ENCODE measurements at regions not wholly inside any gene's neighbourhood (a gene's known extent, or its start where the extent isn't known, plus 50 kb on each side); places are given as distances from the start of the nearest gene placed in this dataset.

DNA sequence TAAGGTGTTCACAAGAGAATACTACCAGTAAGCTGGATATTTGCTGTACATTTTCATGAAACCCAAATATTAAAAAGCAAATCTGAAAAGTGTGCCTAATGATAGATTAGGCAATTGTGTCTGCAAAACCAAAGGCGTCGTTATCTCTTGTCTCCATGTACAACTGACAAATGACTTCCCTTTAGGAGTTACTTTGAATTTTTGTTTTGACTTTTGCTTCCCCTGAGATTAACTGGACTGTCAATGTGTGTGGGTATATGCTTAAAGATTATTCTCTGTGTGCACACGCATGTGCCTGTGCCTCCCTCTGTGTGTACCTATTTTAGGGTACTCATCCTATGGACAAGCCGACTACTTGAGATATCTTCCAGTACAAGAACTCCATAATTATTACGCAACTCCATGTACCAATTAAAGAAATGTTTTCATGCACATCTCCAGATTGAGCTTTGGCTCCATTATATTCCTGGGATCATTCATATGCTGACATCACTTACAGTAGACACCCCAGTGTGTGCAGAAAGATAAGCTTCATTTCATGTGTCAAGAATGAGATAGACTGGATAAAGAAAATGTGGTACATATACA, 431.2 kb upstream of the ADAMTS9 start:
- DNase-seq (ENCODE audit: low spot score) = no peak
- no peak for FAIRE-seq

DNA sequence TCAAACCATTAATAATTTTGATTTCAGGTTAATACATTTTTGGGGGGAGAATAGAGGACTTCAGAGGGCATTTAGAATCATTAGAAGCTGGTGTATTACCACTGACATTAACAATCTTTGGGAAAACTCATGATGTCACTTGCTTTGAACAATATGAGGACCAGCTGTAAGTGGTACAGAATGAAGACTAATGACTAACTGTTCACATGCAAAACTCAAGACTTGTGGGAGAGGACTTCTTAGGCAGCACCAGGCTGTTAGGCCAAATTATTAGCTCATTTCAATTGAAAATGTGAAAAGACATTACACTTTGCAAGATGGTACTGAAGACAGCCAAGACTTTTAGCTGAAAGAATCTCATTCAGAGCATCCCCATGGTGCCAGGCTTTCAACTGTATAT, 426.2 kb upstream of the ADAMTS9 start:
- DNase-seq (ENCODE audit: low spot score) (no peak), FAIRE-seq (no peak)

DNA sequence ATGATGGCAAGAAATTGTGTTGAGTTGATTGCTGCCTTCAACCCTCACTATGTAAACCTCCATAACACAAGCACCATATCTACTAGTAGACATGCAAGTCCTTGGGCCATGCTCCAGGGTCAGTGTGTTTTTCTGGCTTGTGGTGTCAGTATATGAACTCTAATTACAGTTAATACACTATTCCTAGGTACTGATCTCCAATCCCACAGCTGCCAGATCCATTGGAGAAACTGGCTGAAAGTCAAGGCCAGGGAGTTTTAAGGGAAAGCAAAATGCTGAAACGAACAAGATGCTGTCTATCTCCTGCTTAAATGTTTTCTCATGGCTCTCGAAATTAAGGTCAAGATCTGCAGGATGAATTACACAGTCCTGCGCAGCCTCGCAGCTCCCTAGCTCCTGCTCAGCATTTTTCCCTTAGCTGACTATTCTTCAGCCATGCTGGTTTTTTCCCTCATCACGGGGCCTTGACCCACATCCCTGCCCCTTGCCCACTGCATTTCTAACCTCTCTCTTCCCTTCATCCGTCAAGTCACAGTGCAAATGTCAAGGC, 425.0 kb upstream of the ADAMTS9 start:
- no peak for FAIRE-seq
- DNase-seq (ENCODE audit: low spot score) = no peak

DNA sequence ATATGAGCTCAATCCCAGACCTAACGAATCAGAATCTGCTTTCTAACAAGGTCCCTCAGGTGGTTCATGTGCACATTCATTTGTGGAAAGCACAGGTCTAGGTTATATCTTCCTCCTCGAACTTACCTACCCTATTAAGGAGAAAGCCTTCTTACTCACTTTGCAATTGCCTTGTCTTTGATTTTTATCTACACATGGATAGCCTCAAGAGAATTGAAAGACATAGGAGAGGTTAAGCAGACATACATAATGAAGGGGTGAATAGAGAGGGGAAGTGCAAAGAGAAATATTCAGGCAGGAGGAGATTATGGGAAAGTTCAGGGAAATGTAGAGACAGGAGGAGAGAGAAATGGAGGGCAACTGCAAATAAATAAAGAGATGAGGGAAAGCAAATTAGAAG, 422.9 kb upstream of the ADAMTS9 start:
- FAIRE-seq = no peak

DNA sequence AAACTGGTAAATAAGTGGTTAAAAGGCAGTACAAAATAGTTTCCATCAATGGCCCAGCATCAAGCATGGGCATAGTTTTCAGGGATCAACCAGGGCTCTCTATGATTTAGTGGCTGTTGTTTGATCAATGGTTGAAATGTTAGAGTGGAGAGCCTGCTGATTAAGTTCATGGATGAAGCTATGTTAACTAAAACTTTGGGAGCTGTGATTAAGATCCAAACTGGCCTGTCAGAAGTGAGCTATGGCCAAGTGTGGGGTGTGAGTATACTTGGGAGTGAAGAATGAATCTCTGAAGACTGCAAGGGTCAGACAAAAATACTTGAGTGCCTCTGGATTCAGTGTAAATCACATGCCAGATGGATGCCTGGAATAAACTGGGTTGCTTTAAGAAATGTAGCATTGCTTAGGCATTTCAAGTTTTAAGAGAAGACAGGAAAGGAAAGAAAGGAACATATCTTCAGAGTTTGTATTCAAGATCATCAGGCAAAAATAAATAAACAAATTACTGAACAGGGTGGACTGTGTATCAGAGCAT, 422.2 kb upstream of the ADAMTS9 start:
- no peak for DNase-seq (ENCODE audit: low spot score)
- FAIRE-seq = no peak

More for the DNA sequence above, 422.9 kb upstream of the ADAMTS9 start:
- DNase-seq (ENCODE audit: low spot score) = no peak

DNA sequence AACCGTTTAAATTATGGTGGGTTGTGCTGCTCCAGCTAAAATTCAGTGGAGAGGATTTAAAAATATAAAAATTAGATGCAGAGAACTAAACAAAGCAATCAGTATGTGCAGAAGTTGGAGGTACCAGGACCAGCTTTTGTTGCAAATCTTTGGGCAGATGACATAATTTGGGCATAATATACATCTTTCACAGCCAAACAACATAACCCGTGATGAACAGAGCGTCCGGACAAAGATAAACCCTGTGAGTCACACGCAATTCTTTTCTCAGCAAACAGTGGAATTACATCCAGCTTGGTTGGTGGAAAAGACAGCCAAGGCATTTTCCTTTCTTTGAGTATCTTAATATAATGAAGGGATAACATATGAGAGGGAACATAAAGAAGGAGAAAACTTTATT, 419.4 kb upstream of the ADAMTS9 start:
- FAIRE-seq (no peak), DNase-seq (ENCODE audit: low spot score) (no peak)

DNA sequence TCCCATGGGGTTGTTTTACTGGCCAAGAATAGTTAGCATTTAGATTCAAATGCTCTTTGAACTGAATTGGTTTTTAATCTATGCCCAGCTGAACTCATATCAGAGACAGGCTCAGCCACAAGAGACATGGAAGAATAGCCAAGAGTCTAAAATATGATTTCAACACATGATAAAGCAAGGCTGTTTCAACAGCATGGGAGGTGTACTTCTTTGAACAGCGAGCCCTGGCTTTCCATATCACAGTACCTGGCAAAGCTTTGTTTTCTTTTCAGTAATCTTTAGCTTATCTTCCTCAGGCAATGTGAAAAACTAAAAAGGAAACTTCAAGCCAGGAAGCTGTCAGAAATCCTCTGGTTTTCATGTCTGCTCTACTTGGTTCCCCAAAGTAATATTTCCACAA, 413.6 kb upstream of the ADAMTS9 start:
- DNase-seq (ENCODE audit: low spot score) (no peak), FAIRE-seq (no peak)

DNA sequence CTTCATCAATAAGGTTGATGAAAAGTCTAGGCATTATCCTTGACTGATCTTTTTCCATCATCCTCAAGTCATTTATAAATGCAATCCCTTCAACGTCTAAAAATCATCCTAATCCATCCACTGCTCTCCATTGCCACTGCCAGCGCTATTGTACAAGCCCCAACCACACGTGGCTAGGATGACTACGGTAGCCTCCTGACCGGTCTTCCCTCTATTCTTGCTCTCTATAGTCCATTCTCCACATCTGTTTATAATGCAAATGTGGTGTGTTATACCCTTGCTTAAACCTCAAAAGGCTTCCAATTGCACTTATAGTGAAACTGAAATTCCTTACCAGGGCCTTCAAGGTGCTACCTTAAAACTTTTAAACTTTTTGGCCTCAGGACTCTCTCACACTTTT, 410.6 kb upstream of the ADAMTS9 start:
- DNase-seq (ENCODE audit: low spot score) (no peak), FAIRE-seq (no peak)

DNA sequence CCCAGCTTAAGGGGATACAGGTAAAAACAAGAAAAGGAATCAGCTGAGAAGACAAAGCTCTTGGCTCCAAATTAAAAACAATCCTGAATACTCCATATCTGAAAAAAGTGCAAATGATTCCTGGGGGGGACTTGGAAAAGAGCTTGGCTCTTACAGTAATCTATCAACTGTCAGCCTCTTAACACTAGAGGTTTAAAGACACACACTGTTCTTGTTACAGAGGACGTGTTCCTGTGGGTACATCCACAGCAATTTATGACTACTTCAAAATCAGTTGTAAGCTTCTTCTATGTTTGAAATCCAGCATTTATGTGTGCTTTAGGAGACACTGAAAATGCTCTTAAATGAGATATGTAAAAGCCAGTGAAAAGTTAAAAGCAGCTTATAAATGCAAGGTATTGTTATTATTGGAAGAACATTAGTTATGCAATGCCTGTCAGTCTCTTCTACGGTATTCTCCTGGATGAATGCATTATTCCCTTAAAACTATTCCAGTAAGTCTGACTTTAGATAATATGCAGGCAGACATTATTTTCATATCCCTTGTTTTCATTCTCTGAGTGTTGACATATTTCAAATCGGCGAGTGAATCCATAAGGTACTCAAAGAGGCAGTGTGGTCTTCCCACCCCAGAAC, 408.4 kb upstream of the ADAMTS9 start:
- DNase-seq (ENCODE audit: low spot score) (no peak), FAIRE-seq (no peak)

DNA sequence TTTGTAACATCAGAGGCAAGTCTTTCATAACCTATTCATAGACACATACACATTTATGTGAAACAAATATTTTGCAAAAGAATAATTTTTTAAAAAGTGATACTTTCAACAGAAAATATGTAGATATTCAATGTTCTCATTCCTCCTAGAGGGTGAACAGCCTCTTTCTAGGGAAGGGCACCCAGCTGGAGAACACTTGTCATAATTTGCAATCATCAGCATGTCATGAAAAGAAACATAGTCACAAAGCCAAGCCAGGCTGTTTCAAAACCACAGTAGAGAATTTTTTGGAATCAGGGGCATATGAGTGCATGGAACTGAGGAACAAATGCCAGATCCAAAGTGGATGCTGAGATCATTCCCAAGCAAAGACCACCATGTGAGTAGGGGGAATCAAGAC, 406.9 kb upstream of the ADAMTS9 start:
- no peak for FAIRE-seq
- no peak for DNase-seq (ENCODE audit: low spot score)

DNA sequence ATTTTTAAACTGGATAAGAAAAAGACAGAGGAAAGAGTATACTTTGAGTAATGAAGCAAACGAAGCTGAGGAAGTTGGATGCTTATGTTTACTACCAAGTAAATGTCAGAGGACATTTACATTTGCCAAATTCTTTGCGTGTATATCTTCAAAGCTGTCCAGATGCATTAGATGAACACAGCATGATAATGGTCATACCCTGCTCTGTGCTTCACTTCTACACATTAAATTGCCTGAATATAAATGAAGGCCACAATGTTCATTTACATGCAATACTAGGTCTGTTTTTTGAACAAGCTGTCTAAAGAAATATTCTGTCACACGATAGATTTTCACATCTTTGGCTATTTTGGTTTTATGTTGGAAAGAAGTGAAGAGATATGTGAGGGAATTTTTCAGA, 405.8 kb upstream of the ADAMTS9 start:
- DNase-seq (ENCODE audit: low spot score) (no peak), FAIRE-seq (no peak)

DNA sequence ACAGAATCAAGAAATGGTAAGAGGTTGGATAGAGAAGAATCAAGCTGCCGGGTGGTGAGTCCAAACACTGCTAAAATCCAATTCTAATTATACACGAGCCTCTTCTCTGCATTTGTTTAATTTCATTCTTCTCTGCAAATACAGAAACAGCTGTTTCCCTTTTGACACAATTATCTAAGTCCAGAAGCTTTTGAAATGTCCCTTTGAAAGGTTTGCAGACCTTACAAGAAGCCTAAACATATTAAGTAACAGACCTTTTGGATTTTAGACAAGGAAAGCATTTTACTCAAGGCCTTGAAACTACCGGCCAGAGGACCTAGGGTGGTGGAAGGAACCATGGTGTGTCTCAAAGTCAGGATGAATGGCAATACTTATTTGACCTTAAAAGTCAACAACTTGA, 403.8 kb upstream of the ADAMTS9 start:
- no peak for FAIRE-seq
- DNase-seq (ENCODE audit: low spot score) = no peak

DNA sequence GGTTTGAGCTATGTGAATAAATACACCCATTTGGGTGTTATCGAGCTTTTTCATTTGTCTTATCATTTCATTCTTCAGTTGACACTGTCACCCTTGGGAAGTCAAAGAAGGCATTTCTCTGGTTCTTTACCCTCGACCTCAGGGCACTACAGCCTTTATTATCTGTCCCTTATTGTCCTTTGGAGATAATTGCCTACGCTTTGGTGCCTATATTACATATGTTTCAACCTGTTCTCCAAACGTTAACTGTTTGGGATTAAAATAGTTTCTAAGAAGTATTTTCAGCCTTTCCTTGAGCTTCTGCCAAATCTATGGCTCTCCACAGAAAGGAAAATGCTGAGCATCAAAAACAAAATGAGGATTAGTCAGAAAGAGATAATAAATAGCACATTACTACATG, 395.4 kb upstream of the ADAMTS9 start:
- DNase-seq (ENCODE audit: low spot score) (no peak), FAIRE-seq (no peak)

DNA sequence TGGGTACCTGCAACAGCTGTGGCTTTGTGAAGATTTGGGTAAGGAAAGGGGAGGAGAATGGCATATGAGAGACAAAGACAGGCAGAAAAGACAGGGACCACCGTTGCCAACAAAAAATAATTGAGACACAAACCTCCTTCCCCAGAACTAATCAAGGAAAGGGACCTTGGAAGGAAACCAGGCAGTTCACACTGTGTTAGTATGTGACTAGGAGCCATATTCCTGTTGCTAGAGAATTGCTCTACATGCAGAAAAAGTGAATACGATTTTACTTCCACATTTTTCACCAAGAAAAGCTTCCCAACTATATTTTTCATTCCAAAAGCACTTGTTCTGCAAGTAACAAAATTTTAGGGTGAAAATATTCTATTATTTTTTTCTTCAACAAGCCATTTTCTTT, 393.7 kb upstream of the ADAMTS9 start:
- no peak for DNase-seq (ENCODE audit: low spot score)

DNA sequence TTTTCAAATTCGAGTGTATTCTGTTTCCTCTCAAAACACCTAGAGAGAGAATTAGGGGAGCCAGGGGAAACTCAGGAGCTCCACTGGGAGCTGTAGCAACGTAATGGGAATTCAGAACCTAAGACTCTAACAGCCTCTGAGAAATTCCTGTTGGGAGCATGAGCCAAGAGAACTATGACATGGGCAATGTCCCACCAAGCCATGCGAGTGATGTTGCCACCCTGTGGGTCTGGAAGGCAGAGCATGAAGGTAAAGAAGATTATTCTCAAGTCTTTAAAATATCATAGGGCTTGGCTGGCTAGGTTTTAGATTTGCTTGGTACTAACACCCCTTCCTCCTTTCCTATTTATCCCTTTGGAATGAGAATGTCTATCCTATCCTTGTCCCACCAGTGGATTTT, 392.6 kb upstream of the ADAMTS9 start:
- FAIRE-seq = no peak
- DNase-seq (ENCODE audit: low spot score) = no peak

More for the DNA sequence above, 393.7 kb upstream of the ADAMTS9 start:
- FAIRE-seq = no peak

DNA sequence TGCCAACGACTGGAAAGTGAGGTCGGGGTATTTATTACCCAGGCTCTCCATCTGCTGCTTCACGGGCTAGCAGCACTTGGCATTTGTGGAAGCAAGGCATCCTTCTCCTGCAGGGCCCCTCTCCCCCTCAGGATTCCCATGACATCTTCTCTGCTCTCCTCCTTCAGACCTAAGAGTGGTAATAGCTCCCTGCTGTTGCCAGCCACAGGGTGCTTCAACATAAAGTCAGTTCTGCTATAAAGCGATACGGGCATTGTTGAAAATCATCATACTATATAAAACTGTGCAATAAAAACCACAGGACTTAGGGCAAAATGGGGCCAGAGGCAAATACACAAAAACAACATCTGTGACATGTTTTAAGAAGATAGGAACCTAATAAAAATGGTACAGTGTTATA, 391.8 kb upstream of the ADAMTS9 start:
- DNase-seq (ENCODE audit: low spot score) (no peak), FAIRE-seq (no peak)

DNA sequence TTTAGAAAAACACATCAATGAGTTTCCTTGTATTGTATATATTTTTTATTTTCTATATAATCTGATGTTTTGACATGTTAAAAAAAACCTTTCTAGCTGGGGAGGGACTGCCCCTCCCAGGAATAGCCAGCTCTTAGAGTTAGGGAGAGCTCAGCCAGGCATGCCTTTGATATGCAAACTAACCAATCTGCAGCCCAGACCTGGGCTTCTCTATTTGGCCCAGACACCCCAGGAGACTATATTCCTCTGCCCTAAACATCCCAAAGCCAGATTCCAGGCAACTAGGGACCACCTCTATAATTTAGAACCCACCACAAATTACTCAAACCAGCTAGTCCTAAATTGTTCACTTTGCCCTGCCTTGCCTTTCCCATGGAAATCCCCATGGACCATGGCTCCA, 390.9 kb upstream of the ADAMTS9 start:
- no peak for FAIRE-seq
- DNase-seq (ENCODE audit: low spot score) = no peak

DNA sequence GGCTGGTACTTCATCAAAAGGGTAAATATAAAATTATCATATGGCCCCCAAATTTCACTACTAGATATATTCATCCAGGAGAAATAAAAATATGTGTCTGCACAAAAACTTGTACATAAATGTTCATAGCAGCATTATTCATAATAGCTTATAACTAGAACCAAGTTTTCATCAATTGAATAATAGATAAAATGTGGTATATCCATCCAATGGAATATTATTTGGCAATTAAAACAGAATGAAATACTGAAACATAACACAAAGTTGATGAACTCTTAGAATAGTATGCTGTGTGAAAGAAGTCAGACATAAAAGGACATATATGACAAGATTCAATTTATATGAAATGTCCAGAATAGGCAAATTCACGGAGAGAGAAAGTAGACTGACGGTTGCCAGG, 389.3 kb upstream of the ADAMTS9 start:
- DNase-seq (ENCODE audit: low spot score) (no peak), FAIRE-seq (no peak)

DNA sequence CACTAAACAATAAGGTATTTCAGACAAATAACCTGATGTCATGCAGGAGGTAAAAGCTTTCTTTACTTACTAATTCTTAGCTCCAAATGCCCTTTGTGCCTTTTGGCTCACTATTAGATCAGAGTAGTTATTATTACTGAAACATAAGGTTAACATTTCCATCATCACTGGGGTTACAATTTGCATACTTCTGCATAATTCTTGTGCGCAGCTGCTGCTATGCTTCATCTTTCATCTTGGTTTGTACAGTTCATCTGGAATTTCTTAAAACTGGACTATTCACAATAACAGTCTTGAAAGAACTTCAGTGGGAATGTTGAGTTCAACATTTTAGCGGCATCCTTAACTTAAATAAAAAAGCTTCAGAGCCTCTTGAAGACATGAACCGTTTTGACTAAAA, 383.2 kb upstream of the ADAMTS9 start:
- FAIRE-seq = no peak
- no peak for DNase-seq (ENCODE audit: low spot score)

DNA sequence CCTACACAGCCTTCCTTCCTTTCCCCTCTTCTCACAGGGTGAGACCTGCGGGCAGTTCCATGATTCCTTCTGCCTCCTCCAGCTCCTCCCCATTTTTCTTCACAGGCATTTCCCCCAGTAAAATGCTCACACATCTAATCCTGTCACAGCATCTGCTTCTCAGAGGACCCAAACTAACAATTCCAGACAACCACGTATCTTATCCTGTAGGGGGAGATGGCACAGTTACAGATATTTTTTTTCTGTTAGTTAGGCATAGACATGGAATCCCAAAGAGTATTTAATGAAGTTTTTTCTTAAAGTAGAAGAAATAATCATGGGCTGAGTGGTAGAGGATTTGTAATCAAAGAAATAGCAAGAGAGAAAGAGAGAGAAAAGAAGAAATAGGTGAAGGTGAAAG, 373.1 kb upstream of the ADAMTS9 start:
- no peak for FAIRE-seq
- DNase-seq (ENCODE audit: low spot score) = no peak

DNA sequence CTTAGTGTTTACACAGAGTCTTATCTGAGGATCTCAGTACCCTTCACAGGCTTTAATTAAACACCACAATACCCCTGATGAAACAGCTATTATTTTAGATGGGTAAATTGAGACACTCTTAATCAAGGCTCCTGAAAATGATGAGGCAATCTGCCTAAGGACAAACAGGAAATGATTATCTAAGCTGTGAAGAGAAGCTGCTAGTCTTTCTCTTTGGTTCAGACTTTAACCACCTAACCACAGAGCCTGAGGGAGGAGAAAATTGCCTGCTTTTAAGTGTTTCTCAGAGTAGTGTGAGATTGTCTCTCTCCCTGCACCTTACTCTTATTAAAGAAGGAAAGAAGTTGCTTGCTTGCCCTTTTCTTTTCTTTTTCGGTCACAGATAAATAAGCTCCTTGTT, 364.3 kb upstream of the ADAMTS9 start:
- FAIRE-seq = no peak
- DNase-seq (ENCODE audit: low spot score) = no peak

DNA sequence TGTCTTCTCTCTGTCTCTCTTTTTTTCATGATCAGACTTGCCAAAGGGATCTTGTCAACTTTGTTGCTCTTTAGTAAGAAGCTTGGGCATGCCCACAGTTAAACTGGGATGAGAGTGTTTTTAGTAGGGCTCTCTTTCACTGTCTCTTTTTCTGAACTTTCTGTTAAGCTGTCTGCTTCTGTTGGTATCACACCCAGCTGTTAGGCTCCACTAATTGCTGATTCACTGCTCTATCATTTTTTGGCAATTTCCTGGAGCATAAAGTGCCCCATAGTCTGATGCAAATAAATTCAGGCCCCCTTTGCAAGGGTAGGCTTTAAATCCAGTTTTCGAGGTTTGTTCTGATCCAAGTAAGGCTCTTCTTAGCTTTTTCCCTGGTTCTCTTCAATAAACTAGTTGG, 360.4 kb upstream of the ADAMTS9 start:
- no peak for DNase-seq (ENCODE audit: low spot score)

DNA sequence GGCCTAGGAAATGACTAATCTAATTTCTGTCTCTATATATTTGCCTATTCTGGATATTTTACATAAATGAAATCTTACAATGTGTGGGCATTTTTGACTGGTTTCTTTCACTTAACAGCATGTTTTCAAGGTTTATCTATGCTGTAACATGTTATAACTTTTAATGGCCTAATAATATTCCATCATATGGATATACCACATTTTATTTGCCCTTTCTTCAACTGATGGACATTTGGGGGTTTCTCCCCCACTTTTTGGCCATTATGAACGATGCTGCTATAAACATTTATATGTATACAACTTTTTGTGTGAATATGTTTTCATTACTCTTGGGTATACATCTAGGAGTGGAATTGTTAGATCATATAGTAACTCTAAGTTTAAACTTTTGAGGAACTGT, 357.3 kb upstream of the ADAMTS9 start:
- FAIRE-seq (no peak), DNase-seq (ENCODE audit: low spot score) (no peak)

More for the DNA sequence above, 360.4 kb upstream of the ADAMTS9 start:
- no peak for FAIRE-seq

Measured in urothelium cell line (cell line).